Fibroblast of lung (primary cell): ENCODE measurements at regions not wholly inside any gene's neighbourhood (a gene's known extent, or its start where the extent isn't known, plus 50 kb on each side); places are given as distances from the start of the nearest gene placed in this dataset.

Experiments used
- CTCF ChIP-seq, 2 donors: IDR thresholded peaks in 1 of 2; conservative IDR thresholded peaks in 1 of 2; 1 replicate in 1 of 2; 2 replicates in 1 of 2; pipeline ENCODE4 v1.5.1; 2011 to 2012; ENCODE audit warnings: low read length in 2 of 2, control low read depth in 1 of 2, inconsistent platforms in 1 of 2, low read depth in 1 of 2, mild to moderate bottlenecking in 1 of 2
- EZH2 ChIP-seq: IDR thresholded peaks from 2 replicates; pipeline ENCODE4 v1.5.1; 2012; ENCODE audit warnings: low read length, control low read depth, mild to moderate bottlenecking; ENCODE audit errors: missing control alignments

- TF ChIP-seq CTCF (conservative IDR thresholded peaks at IDR 0.05 in 1 of 2, IDR thresholded peaks at IDR 0.05 in 1 of 2; ENCODE audit: low read depth in 1 of 2, low read length in 2 of 2) (no peak), EZH2 (no peak)
Measured at GRCh38 chr21:28867401-28867800, 125.3 kb downstream of the LTN1 start.
